HG03432 (cell line): ENCODE measurements at regions not wholly inside any gene's neighbourhood (a gene's known extent, or its start where the extent isn't known, plus 50 kb on each side); places are given as distances from the start of the nearest gene placed in this dataset.

Source experiments
- ATAC-seq: cut with Tn5 transposase; IDR thresholded peaks from one replicate; pipeline ENCODE4 v1.9.1; 2021; ENCODE audit warnings: mild to moderate bottlenecking, moderate library complexity; ENCODE audit not compliant: unreplicated experiment

DNA sequence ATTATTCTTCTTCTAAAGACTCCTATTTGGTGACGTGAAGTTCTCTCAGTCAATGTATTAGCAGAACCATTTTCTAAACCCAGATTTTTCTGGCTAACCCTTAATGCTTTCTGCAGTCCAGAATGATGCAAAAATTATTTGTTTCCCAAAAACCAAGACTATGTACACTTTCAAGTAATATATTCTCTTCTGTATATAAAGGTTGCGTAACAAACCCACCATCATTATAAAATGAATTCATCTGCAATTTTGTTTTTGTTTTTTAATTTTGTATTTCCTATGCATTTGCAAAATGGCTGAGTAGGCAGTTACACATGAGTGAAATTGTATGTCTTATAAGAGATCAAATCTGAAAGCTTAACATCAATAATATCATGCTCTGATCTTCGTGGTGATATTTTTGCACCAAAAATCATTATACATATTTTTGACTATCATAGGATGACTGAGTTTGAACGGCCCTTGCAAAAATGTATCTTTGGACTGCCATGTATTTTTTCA lies 593.6 kb downstream of the ZIC1 start:
- no peak for ATAC-seq

DNA sequence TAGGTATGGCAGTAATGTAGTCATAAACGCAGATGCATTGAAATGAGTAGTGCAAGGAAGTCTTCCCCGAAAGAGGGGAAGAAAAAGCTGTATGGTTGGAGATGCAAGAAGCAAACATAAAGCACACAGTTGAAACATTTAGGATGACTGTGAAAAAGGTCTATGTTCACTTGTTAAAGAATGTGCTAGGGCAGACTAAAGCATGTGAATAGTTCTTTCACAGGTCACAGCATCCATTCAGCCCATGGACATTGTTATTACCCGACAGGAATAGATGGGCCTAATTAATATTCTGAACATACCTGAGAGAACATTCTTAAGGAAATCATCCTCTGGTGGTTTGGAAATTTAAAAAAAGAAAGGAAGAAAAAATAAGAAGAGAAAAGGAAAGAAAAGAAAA lies 595.2 kb downstream of the ZIC1 start:
- ATAC-seq = no peak

DNA sequence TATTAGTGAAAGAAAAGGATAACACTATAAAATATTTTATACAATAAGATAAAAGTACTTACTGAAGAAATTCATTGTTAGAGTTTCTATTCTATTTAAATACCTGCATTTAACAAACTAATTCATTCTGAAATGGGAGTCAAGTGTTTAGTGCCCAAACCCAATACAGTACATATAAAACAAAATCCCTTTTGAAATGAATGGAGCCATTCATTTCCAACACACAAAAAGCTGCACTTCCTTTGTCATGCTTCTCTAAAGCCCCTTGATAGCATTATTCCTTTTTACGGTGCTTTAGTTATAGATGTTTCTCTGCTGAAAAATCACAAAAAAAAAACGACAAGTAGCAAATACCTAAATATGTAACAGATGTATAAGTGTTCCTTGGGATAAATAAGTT lies 596.3 kb downstream of the ZIC1 start:
- ATAC-seq = no peak

DNA sequence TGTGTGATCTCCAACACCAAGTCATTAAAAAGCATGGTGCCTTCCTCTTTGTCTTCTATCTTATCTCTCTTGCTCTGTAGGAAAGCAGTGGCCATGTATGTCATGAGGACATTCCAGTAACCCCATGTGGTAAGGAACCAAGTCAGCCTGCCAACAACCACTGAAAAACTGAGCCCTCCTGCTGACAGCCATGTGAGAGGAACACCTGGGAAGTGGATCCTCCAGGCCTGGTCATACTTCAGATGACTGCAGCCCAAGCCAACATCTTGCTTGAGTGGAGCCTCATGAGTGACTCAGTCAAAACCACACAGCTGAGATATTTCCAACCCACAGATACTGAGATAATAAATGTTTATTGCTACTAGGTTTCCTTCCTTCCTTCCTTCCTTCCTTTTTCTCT lies 597.3 kb downstream of the ZIC1 start:
- ATAC-seq = no peak

DNA sequence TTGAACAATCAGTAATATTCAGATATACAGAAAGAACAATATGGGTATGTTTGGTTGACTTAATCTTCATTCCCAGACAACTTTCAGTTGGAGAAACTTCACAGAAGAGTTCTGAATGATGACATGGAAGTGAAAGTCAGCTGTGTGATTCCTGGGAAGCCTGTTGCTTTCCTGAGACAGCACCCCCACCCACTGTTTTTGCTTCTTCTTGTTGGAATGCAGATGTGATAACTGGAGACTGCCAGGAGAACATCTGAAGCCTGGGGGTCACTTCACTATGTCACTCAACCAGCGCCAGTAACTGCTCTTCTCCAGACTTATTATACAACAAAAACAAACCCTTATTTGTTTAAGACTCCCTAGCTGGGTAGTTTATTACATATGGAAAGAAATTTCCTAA lies 599.4 kb downstream of the ZIC1 start:
- no peak for ATAC-seq

DNA sequence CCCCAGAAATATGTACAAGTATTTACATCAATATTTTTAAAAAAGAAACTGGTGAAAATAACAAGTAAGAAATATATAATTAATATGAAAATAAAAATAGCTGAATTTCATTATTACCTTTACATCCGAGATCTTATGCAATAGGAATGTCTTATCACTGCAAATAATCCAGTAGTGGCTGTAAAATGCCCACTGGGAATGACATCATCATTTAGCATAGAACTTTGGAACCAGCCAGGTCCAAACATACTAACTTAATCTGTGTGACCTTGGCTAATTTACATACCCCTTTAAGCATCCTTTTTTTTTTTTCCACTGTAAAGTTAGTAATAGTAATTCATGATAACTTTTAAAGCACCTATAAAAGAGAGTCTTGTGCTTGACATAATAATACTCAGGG lies 611.7 kb downstream of the ZIC1 start:
- no peak for ATAC-seq

DNA sequence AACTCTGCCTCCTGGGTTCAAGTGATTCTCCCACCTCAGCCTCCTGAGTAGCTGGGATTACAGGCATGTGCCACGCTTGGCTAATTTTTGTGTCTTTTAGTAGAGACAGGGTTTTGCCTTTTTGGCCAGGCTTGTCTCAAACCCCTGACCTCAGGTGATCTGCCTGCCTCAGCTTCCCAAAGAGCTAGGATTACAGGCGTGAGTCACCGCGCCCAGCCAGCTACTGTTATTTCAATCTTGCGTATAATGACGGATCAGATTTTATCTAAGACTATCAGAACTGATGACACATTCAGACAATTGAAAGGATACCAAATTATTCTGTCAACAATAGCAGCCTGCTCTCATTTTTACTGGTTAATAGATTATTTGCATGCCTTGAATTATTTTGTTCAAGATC lies 612.2 kb downstream of the ZIC1 start:
- ATAC-seq = no peak

DNA sequence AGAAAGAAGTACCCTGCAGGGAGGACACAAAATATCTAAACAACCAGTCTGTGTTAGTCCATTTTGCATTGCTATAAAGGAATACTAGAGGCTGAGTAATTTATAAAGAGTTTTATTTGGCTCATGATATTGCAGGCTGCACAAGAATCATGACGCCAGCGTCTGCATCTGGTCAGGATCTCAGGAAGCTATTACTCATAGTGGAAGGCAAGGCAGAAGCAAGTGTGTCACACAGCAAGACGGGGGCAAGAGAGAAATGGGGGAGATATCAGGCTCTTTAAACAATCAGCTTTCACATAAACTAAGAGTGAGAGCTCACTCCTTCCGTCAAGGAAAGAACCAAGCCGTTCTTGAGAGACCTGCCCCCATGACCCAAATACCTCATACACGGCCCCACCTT lies 614.8 kb downstream of the ZIC1 start:
- no peak for ATAC-seq

DNA sequence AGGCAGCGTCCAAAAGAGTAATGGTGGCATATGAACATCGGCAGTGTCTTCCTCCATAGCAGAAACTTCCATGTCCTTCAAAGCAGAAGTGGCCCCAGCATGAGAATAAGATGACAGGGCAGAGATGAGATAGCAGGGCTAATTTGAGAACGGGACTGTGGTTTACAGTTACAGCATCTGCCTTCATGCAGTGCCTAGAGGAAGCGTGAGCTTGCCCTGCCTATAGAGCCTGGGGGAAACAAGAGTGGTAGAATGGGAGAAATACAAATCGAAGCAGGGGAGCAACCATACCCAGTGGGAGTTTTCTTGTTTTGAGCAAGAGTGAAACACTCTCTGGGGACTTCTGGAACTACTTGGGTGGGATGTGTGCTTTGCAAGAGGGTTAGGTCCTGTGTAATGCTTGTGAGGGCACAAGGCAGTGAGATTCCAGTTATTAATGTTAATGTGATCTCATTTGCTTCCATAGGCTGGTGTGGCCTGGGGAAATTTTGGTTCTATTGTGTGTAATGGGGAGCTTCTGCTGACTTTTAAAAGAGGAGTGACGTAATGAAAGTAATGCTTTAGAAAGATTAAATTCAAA lies 616.9 kb downstream of the ZIC1 start:
- ATAC-seq = peak; percentile 50

DNA sequence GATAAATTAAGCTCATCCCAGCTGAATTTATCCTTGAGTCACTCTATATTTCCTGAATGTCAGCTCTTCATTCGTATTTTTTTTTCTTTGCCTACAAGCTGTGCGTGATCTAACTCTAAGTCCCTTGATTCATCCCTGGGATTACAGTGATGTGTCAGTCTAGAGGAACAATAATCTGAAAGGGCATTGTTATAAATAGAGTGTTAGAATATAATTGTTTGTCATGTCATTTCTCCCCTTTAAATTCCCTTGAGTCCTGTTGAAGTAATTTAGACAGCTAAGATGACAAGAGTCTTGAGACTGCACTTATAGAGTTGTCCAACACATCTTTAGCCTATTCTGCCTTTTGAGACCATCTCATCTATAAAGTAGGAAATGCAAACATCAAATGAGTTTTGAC lies 621.8 kb downstream of the ZIC1 start:
- no peak for ATAC-seq

DNA sequence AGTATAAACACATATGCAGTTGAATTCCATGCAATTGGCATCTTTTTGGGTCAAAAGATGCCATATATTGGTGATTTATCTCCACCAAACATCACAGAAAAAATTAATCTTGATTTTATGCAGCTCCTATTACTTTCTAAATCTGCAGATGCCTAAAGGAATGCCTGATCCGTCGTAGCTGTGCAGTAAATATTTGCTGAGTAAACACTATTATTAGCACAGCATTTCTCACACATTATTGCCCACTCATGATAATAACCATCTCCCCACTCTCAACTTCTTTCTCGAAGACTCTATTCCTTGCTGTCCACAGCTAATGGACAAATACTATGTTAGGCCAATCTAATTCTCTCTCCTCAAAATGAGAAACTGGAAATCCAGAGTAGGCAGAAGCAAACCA lies 625.2 kb downstream of the ZIC1 start:
- no peak for ATAC-seq

DNA sequence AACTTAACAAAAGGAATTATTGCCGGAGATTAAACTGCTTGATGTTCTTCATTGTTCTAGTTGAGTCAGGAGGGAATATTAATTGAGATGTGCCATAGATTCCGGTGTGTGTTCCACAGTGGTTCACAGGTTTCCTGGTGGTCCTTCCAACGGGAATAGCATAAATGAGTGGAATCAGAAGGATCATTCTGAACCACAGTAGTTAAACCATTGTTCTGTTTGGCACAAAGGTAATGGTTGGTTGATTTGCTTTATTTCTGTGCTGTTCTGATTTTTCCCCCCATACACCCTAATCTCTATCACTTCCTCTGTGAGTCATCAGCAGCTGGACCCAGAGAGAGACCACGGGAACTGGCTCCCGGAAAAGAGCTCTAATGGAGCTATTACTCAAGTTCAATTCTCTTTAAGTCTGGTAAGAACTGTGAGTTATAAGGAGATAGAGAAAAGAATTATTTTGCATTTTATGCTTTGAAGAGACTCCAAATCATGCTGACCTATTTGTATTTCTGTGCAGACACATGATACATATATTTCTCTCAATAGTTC lies 627.2 kb downstream of the ZIC1 start:
- ATAC-seq = no peak

DNA sequence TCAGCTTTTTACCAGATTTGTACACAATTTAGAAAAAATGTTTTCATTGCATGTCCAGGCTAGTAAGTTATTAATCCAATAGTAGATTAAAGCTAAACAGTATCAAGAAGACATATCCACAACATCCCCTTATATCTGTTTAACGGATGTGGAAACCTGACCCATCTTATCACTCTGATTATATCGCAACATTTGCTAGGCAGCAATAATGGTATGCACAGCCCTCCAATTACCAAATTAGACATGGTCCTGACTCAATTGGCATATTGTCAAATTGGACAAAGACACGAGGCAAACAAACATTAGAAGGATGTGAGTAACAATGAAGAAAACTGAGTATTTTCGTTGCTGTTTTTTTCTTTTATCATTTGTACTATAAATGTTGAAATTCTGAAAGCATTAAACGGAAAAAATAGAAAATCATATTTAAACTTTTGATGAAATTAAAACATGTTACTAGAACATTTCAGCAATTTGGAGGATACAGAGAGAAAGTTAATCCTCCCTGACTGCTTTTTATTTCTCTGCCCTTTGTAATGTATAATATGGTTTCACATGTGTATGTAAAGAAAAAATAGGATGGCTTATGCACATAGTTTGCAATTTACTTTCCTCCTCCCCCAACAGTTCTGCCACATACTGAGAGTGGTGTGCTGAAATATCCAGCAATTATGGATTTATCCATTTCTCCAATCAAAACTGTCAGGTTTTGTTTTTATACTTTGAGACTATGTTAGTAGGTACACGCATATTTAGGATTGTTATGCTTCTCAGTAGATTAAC lies 633.7 kb downstream of the ZIC1 start:
- ATAC-seq = no peak

DNA sequence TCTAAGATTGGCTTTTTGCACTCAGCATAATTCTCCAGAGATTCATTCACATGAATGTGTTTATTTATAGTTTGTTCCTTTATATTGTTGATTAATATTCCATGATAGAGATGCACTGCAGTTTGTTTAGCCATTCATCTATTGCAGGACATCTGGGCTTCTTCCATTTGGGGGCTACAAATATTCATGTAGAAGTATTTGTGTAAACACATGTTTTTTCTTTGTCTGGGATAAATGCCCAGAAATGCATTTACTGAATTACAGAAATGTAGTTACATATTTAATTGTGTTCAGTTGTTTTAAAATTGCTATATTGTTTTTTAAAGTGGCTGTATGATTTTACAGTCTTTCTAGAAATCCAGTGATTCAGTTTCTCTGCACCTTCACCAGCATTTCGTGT lies 635.0 kb downstream of the ZIC1 start:
- no peak for ATAC-seq

DNA sequence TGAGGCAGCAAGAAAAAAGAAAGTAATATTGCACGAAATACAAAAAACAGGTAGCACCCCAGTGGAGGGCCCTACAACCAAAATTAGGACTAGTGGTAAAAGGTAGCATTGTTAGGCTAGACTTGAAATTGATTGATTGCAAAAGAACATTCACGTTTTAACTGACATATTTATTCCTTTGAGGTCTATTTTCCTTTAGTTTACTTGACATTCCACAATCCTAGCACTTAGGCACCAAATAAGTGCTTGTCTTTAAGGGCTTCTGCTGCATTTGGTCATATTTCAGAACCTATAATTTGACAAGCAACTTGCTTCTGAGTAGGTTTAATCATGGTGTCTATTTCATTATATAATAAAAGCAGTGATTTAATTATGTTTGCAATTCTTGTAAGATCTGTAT lies 642.7 kb upstream of the AGTR1 start:
- no peak for ATAC-seq

DNA sequence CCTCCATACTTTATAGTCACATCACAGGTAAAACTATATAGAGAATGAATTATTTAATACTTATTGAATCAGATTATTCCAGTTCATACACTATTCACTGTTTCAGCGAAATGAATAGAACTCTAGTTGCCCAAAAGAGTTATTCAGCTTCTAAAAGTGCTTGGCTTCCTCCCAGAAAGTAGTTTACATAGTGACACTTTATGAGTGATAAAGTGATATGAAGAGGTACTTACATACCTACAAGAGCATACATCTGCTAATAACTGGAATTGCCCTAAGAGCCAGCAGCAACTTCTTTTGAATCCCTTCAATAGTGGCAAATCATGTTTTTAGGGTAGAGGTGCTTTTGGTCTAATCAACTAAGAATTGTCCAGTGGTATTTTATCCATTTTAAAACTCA lies 635.1 kb upstream of the AGTR1 start:
- no peak for ATAC-seq

DNA sequence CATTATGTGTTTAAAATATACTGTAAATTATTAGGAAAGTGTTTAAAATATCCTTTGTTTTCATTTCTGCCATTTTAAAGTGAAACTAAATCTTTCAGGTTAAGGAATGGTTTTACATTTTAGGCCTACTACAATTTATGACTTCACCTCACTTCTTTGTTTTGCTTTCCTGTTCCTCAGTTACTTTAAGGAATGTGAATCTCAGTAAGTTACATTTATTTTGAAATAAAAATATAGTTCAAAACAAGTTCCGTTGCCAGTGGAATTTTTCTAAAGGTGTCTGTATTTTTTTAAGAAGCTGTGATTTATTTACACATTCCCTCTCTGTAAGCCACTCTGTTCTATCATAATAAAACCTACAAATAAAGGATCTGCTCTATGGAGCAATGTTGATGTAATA lies 630.9 kb upstream of the AGTR1 start:
- no peak for ATAC-seq

DNA sequence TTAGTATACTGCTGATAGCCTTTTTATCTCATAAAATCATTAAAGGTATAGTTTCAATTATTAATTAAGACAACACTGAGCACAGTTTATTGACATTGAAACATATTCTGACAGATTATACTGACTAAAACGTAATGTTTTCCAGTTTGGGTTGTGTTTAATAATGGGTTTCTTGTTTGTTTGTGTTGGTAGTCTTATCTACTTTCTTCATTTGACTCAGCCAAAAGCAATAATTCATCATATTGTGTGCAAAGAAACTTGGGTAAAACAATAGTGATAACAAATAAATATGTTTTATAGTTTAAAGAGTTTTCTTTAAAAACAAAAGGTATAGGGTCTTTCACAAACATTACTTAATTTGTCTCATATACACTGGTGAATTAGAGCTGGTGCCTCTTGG lies 629.2 kb upstream of the AGTR1 start:
- no peak for ATAC-seq

DNA sequence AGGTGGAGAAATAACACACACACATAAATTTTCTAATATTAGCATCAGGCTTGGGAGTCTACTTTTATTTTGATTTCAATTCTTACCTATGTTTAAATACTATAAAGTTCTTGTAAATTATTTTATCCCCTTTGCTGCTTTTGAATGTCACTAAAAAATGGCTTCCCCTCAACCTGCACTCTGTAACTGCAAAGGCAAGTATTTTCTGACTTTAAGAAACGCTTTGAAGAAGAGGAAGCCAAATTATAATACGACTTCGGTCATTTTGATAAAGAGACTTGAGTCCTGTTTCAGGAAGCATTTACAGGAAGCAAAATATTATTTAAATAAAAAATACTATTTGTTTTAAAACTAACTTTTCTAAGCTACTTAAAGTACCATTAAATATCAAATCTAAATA lies 627.7 kb upstream of the AGTR1 start:
- ATAC-seq = no peak

DNA sequence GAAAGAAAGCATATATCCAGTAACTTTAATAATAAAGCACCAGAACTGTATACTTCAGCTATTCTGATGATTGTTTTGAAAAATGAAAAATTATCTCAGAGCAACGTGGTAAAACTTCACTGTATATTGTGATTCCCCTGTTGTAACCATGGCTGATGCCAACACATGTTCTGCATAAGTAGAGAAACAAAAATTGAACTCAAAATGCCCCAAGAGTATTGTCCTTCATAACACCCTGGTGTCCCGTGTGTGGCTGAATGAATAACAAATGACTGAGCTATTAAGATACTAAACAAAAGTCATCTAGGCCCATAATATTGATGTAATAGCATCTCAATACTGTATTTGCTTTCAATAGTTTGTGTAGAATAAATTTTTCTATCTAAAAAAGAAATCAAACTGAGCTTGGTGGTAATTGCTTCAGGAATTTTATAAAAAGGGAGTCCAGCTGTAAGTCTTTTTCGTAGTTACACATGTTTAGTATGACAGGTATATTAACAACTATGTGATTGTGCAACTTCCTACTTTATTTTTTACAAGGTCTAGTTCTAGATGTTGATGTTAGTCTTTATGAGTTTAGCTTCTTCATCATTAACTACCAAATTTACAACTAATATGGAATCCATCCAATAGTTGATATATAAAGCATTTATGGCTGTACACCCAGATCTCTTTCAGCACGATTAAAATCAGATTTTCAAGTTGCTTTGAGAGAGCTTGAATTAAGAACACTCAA lies 623.8 kb upstream of the AGTR1 start:
- ATAC-seq = no peak

DNA sequence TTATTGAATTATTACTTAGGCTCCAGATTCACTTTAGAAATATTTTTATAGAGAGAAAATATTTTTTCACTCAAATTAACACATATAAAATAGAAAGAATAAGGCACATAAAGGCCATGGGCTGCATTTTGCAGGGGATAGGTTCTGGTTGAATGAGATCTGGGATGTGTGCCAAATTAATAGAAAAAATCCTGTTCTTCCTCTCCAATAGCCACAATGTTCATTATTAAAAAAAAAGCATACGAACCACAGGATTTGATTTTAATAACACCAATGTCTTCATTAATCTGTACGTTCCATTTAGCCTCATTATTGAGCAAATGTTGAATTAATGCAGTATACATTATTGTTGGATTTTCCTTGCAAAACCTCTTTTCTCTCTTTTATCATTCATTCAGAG lies 622.8 kb upstream of the AGTR1 start:
- ATAC-seq = no peak
